ENCODE measurements at regions not wholly inside any gene's neighbourhood (a gene's known extent, or its start where the extent isn't known, plus 50 kb on each side); places are given as distances from the start of the nearest gene placed in this dataset.

DNA sequence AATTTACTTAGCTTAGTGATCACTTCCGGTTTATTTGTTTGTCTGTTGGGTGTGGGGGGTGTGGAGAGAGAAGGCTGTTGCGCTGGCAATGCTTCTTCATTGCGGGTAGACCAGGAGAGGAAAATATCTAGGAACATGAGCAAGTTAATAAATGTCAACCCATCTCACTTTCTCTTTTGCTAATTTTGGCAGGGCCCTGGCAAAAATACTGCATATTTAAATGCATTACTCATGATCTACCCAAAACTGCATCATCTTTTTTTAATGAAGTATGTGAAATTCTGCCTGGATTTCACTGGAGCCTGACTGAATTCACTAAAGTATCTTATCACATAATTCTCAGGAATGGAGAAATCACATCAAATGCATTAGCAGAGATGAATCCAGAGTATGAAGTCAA, 1131.0 kb upstream of the NXPH2 start:
- Histone ChIP-seq H3K9me3 (ENCODE audit: control extremely low read depth in 1 of 3, control insufficient read depth in 2 of 3, insufficient read depth in 1 of 3, low read length in 2 of 3) (peaks cover 0 to 2% (median 0%) of the 10 kb centered on the region in 3 donors), H3K79me2 (ENCODE audit: control insufficient read depth, insufficient read depth, low read length) (no peaks in the 10 kb centered on the region), H3K27me3 (replicated peaks in 1 of 4; ENCODE audit: control extremely low read depth in 1 of 4, control insufficient read depth in 3 of 4, insufficient read depth in 4 of 4, low read length in 3 of 4) (no peaks in the 10 kb centered on the region), H3K9ac (ENCODE audit: low read length) (no peak overlapping the region), H3K4me1 (ENCODE audit: control insufficient read depth in 2 of 2, insufficient read depth in 2 of 2, low read length in 2 of 2) (no peaks in the 10 kb centered on the region), H3K4me3 (ENCODE audit: control extremely low read depth in 1 of 5, extremely low read depth in 1 of 5, insufficient read depth in 1 of 5, low read depth in 2 of 5, low read length in 4 of 5) (no peak overlapping the region), H2AFZ (ENCODE audit: insufficient read depth, low read depth, low read length, poor library complexity, severe bottlenecking) (no peak overlapping the region), H3K4me2 (replicated peaks; ENCODE audit: low read depth, low read length, poor library complexity, severe bottlenecking) (no peak overlapping the region), H3K27ac (ENCODE audit: low read length in 2 of 2) (no peak overlapping the region), H3K36me3 (replicated peaks in 1 of 2; ENCODE audit: control extremely low read depth in 1 of 2, control insufficient read depth in 1 of 2, extremely low read depth in 1 of 2, insufficient read depth in 2 of 2, low read length in 1 of 2) (no peaks in the 10 kb centered on the region), H4K20me1 (ENCODE audit: control insufficient read depth, insufficient read depth, low read length, poor library complexity, severe bottlenecking) (no peaks in the 10 kb centered on the region)
- peaks cover 5% of the 10 kb centered on the region for H3K9me3 Mint-ChIP-seq (ENCODE audit: insufficient read depth)
- H3K27ac Mint-ChIP-seq = no peak overlapping the region
- ChIA-PET POLR2A (no interaction called here), CTCF (no interaction called here)
- no CpG with 5 or more reads among the region's 3 CpGs for WGBS (ENCODE audit: insufficient coverage)
- ATAC-seq (ENCODE audit: low read depth) = no peak
- TF ChIP-seq, protein P1, sequence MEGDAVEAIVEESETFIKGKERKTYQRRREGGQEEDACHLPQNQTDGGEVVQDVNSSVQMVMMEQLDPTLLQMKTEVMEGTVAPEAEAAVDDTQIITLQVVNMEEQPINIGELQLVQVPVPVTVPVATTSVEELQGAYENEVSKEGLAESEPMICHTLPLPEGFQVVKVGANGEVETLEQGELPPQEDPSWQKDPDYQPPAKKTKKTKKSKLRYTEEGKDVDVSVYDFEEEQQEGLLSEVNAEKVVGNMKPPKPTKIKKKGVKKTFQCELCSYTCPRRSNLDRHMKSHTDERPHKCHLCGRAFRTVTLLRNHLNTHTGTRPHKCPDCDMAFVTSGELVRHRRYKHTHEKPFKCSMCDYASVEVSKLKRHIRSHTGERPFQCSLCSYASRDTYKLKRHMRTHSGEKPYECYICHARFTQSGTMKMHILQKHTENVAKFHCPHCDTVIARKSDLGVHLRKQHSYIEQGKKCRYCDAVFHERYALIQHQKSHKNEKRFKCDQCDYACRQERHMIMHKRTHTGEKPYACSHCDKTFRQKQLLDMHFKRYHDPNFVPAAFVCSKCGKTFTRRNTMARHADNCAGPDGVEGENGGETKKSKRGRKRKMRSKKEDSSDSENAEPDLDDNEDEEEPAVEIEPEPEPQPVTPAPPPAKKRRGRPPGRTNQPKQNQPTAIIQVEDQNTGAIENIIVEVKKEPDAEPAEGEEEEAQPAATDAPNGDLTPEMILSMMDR (IDR thresholded peaks at IDR 0.05) = no peak
- TF ChIP-seq EZH2 (IDR thresholded peaks at IDR 0.05; ENCODE audit: borderline replicate concordance, insufficient read depth, low read depth, low read length, poor library complexity, severe bottlenecking) = no peak
- no peak for DNase-seq
- H3K4me3 Mint-ChIP-seq = no peak overlapping the region
- no peaks in the 10 kb centered on the region for H3K4me1 Mint-ChIP-seq
- intact Hi-C loops (cut with micrococcal nuclease) = no loop called here
- no peaks in the 10 kb centered on the region for H3K27me3 Mint-ChIP-seq

DNA sequence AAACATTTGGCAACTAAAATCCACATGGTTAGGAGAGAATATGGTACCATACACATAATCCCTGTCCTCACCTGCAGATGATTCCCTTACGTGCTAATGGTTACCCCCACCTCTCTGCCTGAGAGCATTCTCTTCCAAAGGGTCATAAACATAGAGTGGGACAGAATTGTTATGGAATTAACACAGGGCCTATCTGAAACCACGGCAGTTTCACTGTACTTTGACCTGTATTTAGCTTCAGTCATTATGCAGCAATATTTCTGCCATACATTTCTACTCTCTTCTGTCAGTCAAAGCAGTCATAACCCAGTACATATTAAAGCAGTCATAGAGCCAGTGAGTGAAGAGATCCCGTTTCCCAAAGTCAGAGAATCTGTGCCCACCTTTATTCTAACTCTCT, 1128.9 kb upstream of the NXPH2 start:
- H3K9ac ChIP-seq (ENCODE audit: low read length) = no peak overlapping the region
- ATAC-seq (ENCODE audit: low read depth) (no peak), DNase-seq (no peak)
- no peak overlapping the region for H3K27ac ChIP-seq (ENCODE audit: low read length in 2 of 2)
- POLR2A ChIA-PET = no interaction called here
- H3K36me3 ChIP-seq (replicated peaks in 1 of 2; ENCODE audit: control extremely low read depth in 1 of 2, control insufficient read depth in 1 of 2, extremely low read depth in 1 of 2, insufficient read depth in 2 of 2, low read length in 1 of 2) = no peaks in the 10 kb centered on the region
- no peaks in the 10 kb centered on the region for H3K79me2 ChIP-seq (ENCODE audit: control insufficient read depth, insufficient read depth, low read length)
- H3K4me3 Mint-ChIP-seq = no peak overlapping the region
- H3K27ac Mint-ChIP-seq = no peak overlapping the region
- peaks cover 0 to 2% (median 0%) of the 10 kb centered on the region in 3 donors for H3K9me3 ChIP-seq (ENCODE audit: control extremely low read depth in 1 of 3, control insufficient read depth in 2 of 3, insufficient read depth in 1 of 3, low read length in 2 of 3)
- H3K27me3 Mint-ChIP-seq = no peaks in the 10 kb centered on the region
- CTCF ChIA-PET = no interaction called here
- no peak overlapping the region for H3K4me2 ChIP-seq (replicated peaks; ENCODE audit: low read depth, low read length, poor library complexity, severe bottlenecking)
- peaks cover 5% of the 10 kb centered on the region for H3K9me3 Mint-ChIP-seq (ENCODE audit: insufficient read depth)
- intact Hi-C loops (cut with micrococcal nuclease) = no loop called here
- H3K27me3 ChIP-seq (replicated peaks in 1 of 4; ENCODE audit: control extremely low read depth in 1 of 4, control insufficient read depth in 3 of 4, insufficient read depth in 4 of 4, low read length in 3 of 4) = no peaks in the 10 kb centered on the region
- no peak for TF ChIP-seq EZH2 (IDR thresholded peaks at IDR 0.05; ENCODE audit: borderline replicate concordance, insufficient read depth, low read depth, low read length, poor library complexity, severe bottlenecking)
- TF ChIP-seq, protein P1 (IDR thresholded peaks at IDR 0.05) = no peak
- WGBS (ENCODE audit: insufficient coverage) = 80% methylated on average over 1 of the region's 3 CpGs
- H2AFZ ChIP-seq (ENCODE audit: insufficient read depth, low read depth, low read length, poor library complexity, severe bottlenecking) = no peak overlapping the region
- H3K4me3 ChIP-seq (ENCODE audit: control extremely low read depth in 1 of 5, extremely low read depth in 1 of 5, insufficient read depth in 1 of 5, low read depth in 2 of 5, low read length in 4 of 5) = no peak overlapping the region
- no peaks in the 10 kb centered on the region for H3K4me1 Mint-ChIP-seq
- no peaks in the 10 kb centered on the region for H3K4me1 ChIP-seq (ENCODE audit: control insufficient read depth in 2 of 2, insufficient read depth in 2 of 2, low read length in 2 of 2)
- no peaks in the 10 kb centered on the region for H4K20me1 ChIP-seq (ENCODE audit: control insufficient read depth, insufficient read depth, low read length, poor library complexity, severe bottlenecking)

Data from B cell (primary cell).